HCT116 (cell line): ENCODE measurements at regions not wholly inside any gene's neighbourhood (a gene's known extent, or its start where the extent isn't known, plus 50 kb on each side); places are given as distances from the start of the nearest gene placed in this dataset.

Experiments
- ATAC-seq: fragments of 200-7000 bp; cut with Tn5 transposase; 2 replicates; pipeline ENCODE4 v1.9.1; 2020; ENCODE audit warnings: mild to moderate bottlenecking, moderate library complexity
- BruUV-seq: library from RNA; stranded (reverse); fragments of 400-500 nt; replicated peaks from 2 replicates; lab custom pipeline; 2021; lab: Mats Ljungman, UMichigan
- CTCF ChIA-PET: fragments of 300-600 bp; sonication (Branson Sonifier 250); formaldehyde crosslinking; loops from one replicate; lab custom pipeline; 2021; ENCODE audit warnings: antibody characterized with exemption; lab: Charles Lee
- POLR2A ChIA-PET: fragments of 300-600, 350-600 bp; sonication (Branson Sonifier 250); formaldehyde crosslinking; loops from one replicate; lab custom pipeline; 2021; ENCODE audit warnings: antibody characterized with exemption; lab: Charles Lee
- RAD21 ChIA-PET, 2 experiments: fragments of 300-600 bp; sonication (Branson Sonifier 250); formaldehyde crosslinking; loops; one replicate each; lab custom pipeline; 2023; ENCODE audit warnings: low total read pairs in 2 of 2; ENCODE audit not compliant: uncharacterized antibody in 2 of 2, unreplicated experiment in 2 of 2, low non-redundant PET in 1 of 2; lab: Charles Lee
- DNase-seq: peaks from one replicate; pipeline ENCODE4 v3.0.0-alpha.2; 2010; ENCODE audit warnings: low read depth, low spot score
- H2AFZ ChIP-seq: fragments of 200-600 bp; shearing (Covaris generic), sonication (generic); 2 replicates; pipeline ENCODE4 v1.6.1; 2017; ENCODE audit warnings: low read depth, mixed run types, mixed read lengths, antibody characterized with exemption, low read length; ENCODE audit not compliant: poor library complexity, severe bottlenecking
- H3K27ac ChIP-seq: 2 replicates; pipeline ENCODE4 v1.5.1; 2012; ENCODE audit warnings: low read depth, low read length
- H3K27me3 ChIP-seq: fragments of 200-600 bp; sonication (generic); 2 replicates; pipeline ENCODE4 v1.6.1; 2016; ENCODE audit warnings: mixed run types, low read length, mixed read lengths; ENCODE audit not compliant: insufficient read depth
- H3K36me3 ChIP-seq, 2 experiments: fragments of 200-500 bp in 1 of 2; fragments of 200-600 bp in 1 of 2; sonication (Bioruptor generic) in 1 of 2; sonication (generic) in 1 of 2; 2 replicates each; pipeline versions ENCODE4 v1.5.1 to v1.6.1; 2014 to 2016; ENCODE audit warnings: low read length in 2 of 2, inconsistent platforms in 1 of 2, mixed read lengths in 1 of 2, mixed run types in 1 of 2; ENCODE audit not compliant: insufficient read depth in 2 of 2, control insufficient read depth in 1 of 2
- H3K4me1 ChIP-seq, 2 experiments: fragments of 200-600 bp in 1 of 2; sonication (generic) in 1 of 2; 2 replicates each; pipeline versions ENCODE4 v1.5.1 to v1.6.1; 2012 to 2017; ENCODE audit warnings: low read length in 2 of 2, inconsistent platforms in 1 of 2, mild to moderate bottlenecking in 1 of 2, mixed read lengths in 1 of 2, mixed run types in 1 of 2, moderate library complexity in 1 of 2; ENCODE audit not compliant: insufficient read depth in 2 of 2, control insufficient read depth in 1 of 2
- H3K4me2 ChIP-seq: fragments of 200-600 bp; sonication (generic); 2 replicates; pipeline ENCODE4 v1.6.1; 2017; ENCODE audit warnings: mixed run types, low read length, mixed read lengths
- H3K4me3 ChIP-seq, 2 experiments: fragments of 200-600 bp in 1 of 2; sonication (generic) in 1 of 2; replicated peaks in 1 of 2; 2 replicates each; pipeline ENCODE4 v1.5.1; 2011 to 2016; ENCODE audit warnings: low read length in 2 of 2, control low read depth in 1 of 2, low read depth in 1 of 2, mild to moderate bottlenecking in 1 of 2, mixed read lengths in 1 of 2, mixed run types in 1 of 2
- H3K79me2 ChIP-seq: fragments of 200-600 bp; sonication (generic); 2 replicates; pipeline ENCODE4 v1.6.1; 2017; ENCODE audit warnings: mild to moderate bottlenecking, mixed run types, low read length, moderate library complexity, mixed read lengths; ENCODE audit not compliant: insufficient read depth
- H3K9ac ChIP-seq: fragments of 200-600 bp; sonication (generic); 2 replicates; pipeline ENCODE4 v1.6.1; 2016; ENCODE audit warnings: low read length, mixed read lengths
- H3K9me2 ChIP-seq: fragments of 200-600 bp; sonication (generic), shearing (Covaris generic); 2 replicates; pipeline ENCODE4 v1.6.1; 2017; ENCODE audit warnings: mixed run types, mild to moderate bottlenecking, moderate library complexity; ENCODE audit not compliant: insufficient read depth
- H3K9me3 ChIP-seq, 2 experiments: fragments of 200-500 bp in 1 of 2; fragments of 200-600 bp in 1 of 2; sonication (Bioruptor generic) in 1 of 2; sonication (generic) in 1 of 2; 2 replicates each; pipeline ENCODE4 v1.6.1; 2014 to 2017; ENCODE audit warnings: low read length in 2 of 2, mixed read lengths in 2 of 2, inconsistent platforms in 1 of 2, low read depth in 1 of 2, mild to moderate bottlenecking in 1 of 2, mixed run types in 1 of 2, moderate library complexity in 1 of 2; ENCODE audit not compliant: control insufficient read depth in 1 of 2, insufficient read depth in 1 of 2
- H4K20me1 ChIP-seq: fragments of 200-600 bp; sonication (generic), shearing (Covaris generic); 2 replicates; pipeline ENCODE4 v1.6.1; 2017; ENCODE audit warnings: mixed run types, mild to moderate bottlenecking, moderate library complexity; ENCODE audit not compliant: insufficient read depth
- CBX3 ChIP-seq: IDR thresholded peaks from 2 replicates; pipeline ENCODE4 v1.6.1; 2012; ENCODE audit warnings: low read depth
- CEBPB ChIP-seq: IDR thresholded peaks from 2 replicates; pipeline ENCODE4 v1.6.1; 2012; ENCODE audit warnings: low read depth
- EGR1 ChIP-seq: IDR thresholded peaks from 2 replicates; pipeline ENCODE4 v1.6.1; 2012; ENCODE audit warnings: low read depth
- ELF1 ChIP-seq: IDR thresholded peaks from 2 replicates; pipeline ENCODE4 v1.6.1; 2012; ENCODE audit warnings: low read depth, borderline replicate concordance
- EZH2 ChIP-seq: fragments of 200-600 bp; sonication (generic); IDR thresholded peaks from 2 replicates; pipeline ENCODE4 v1.6.1; 2017; ENCODE audit warnings: antibody characterized with exemption, mixed run types
- EZH2phosphoT487 ChIP-seq: fragments of 200-600 bp; IDR thresholded peaks from 2 replicates; pipeline ENCODE4 v1.6.1; 2018; ENCODE audit warnings: antibody characterized with exemption, borderline replicate concordance
- FOSL1 ChIP-seq: IDR thresholded peaks from 2 replicates; pipeline ENCODE4 v1.6.1; 2012; ENCODE audit warnings: low read depth
- MAX ChIP-seq: IDR thresholded peaks from 2 replicates; pipeline ENCODE4 v1.6.1; 2012
- POLR2A ChIP-seq: IDR thresholded peaks from 2 replicates; pipeline ENCODE4 v1.7.0; 2011; ENCODE audit warnings: borderline replicate concordance; ENCODE audit not compliant: insufficient read depth, insufficient read length; ENCODE audit errors: extremely low read depth
- POLR2AphosphoS5 ChIP-seq: IDR thresholded peaks from 2 replicates; pipeline ENCODE4 v1.6.1; 2011; ENCODE audit warnings: mild to moderate bottlenecking, low read depth, low read length, moderate library complexity
- RAD21 ChIP-seq: IDR thresholded peaks from 2 replicates; pipeline ENCODE4 v1.6.1; 2012; ENCODE audit warnings: low read depth, mild to moderate bottlenecking
- REST ChIP-seq: IDR thresholded peaks from 2 replicates; pipeline ENCODE4 v1.6.1; 2012; ENCODE audit warnings: low read depth
- SIN3A ChIP-seq: IDR thresholded peaks from 2 replicates; pipeline ENCODE4 v1.6.1; 2012; ENCODE audit warnings: low read depth
- SP1 ChIP-seq: IDR thresholded peaks from 2 replicates; pipeline ENCODE4 v1.6.1; 2012; ENCODE audit warnings: low read depth
- SRF ChIP-seq: IDR thresholded peaks from 2 replicates; pipeline ENCODE4 v1.6.1; 2012; ENCODE audit warnings: low read depth
- TCF7L2 ChIP-seq: IDR thresholded peaks from 2 replicates; pipeline ENCODE4 v1.7.0; 2011; ENCODE audit warnings: borderline replicate concordance, inconsistent platforms; ENCODE audit not compliant: insufficient read depth, insufficient read length; ENCODE audit errors: extremely low read depth
- YY1 ChIP-seq: IDR thresholded peaks from 2 replicates; pipeline ENCODE4 v1.6.1; 2011; ENCODE audit warnings: low read length, low read depth, moderate library complexity, mild to moderate bottlenecking; ENCODE audit not compliant: insufficient replicate concordance; ENCODE audit errors: extremely low read depth
- ZNF274 ChIP-seq: fragments of 200-500 bp; sonication (Bioruptor generic); IDR thresholded peaks from 2 replicates; pipeline ENCODE4 v1.6.1; 2014; ENCODE audit warnings: mild to moderate bottlenecking, low read depth, low read length, inconsistent platforms
- intact Hi-C: fragments of 100-400 bp; cut with micrococcal nuclease; formaldehyde crosslinking; loops from 2 replicates; pipeline ENCODE4 v1.10.0; 2022

GRCh38 chr11:103550811-103551210 lies 441.6 kb downstream of the DYNC2H1 start:
- intact Hi-C loops, result no loop called here
- no peak for ATAC-seq
- no peak overlapping the region for H3K27ac ChIP-seq
- H3K4me1 ChIP-seq, result no peaks in the 10 kb centered on the region
- H3K4me2 ChIP-seq, result no peak overlapping the region
- H3K9me2 ChIP-seq, result no peaks in the 10 kb centered on the region
- H4K20me1 ChIP-seq, result no peaks in the 10 kb centered on the region
- no peak overlapping the region for H3K4me3 ChIP-seq
- no TSS peak for BruUV-seq
- no peaks in the 10 kb centered on the region for H3K9me3 ChIP-seq
- no peaks in the 10 kb centered on the region for H3K36me3 ChIP-seq
- ChIA-PET POLR2A (no interaction called here), RAD21 (no interaction called here), CTCF (no interaction called here)
- H2AFZ ChIP-seq, result no peak overlapping the region
- H3K27me3 ChIP-seq, result no peaks in the 10 kb centered on the region
- no peak for DNase-seq
- no peaks in the 10 kb centered on the region for H3K79me2 ChIP-seq
- no peak overlapping the region for H3K9ac ChIP-seq
- TF ChIP-seq EGR1 (no peak), EZH2phosphoT487 (no peak), SIN3A (no peak), POLR2AphosphoS5 (no peak), MAX (no peak), SRF (no peak), CEBPB (no peak), CBX3 (no peak)

- Histone ChIP-seq H3K27me3 (no peaks in the 10 kb centered on the region), H3K79me2 (no peaks in the 10 kb centered on the region), H3K4me1 (no peaks in the 10 kb centered on the region), H3K27ac (no peak overlapping the region), H3K36me3 (no peaks in the 10 kb centered on the region), H3K4me2 (no peak overlapping the region), H4K20me1 (no peaks in the 10 kb centered on the region), H2AFZ (no peak overlapping the region), H3K4me3 (no peak overlapping the region), H3K9ac (no peak overlapping the region), H3K9me3 (no peaks in the 10 kb centered on the region), H3K9me2 (no peaks in the 10 kb centered on the region)
- ChIA-PET POLR2A (no interaction called here), RAD21 (no interaction called here), CTCF (no interaction called here)
- intact Hi-C loops, result no loop called here
- ATAC-seq, result no peak
- no TSS peak for BruUV-seq
- no peak for DNase-seq
- TF ChIP-seq TCF7L2, result no peak
- TF ChIP-seq EZH2, result no peak
- TF ChIP-seq REST, result no peak
- no peak for TF ChIP-seq POLR2AphosphoS5
- no peak for TF ChIP-seq ZNF274
- no peak for TF ChIP-seq SRF
- TF ChIP-seq POLR2A, result no peak
- TF ChIP-seq SP1, result no peak
- no peak for TF ChIP-seq YY1
- no peak for TF ChIP-seq EZH2phosphoT487
- TF ChIP-seq ELF1, result no peak
- TF ChIP-seq MAX, result no peak
- TF ChIP-seq EGR1, result no peak
- TF ChIP-seq SIN3A, result no peak
- TF ChIP-seq FOSL1, result no peak
- TF ChIP-seq RAD21, result no peak
Observed at GRCh38 chr11:103552086-103552485, 442.9 kb downstream of the DYNC2H1 start.
